Spinal cord (tissue), 9 donors: ENCODE measurements at regions not wholly inside any gene's neighbourhood (a gene's known extent, or its start where the extent isn't known, plus 50 kb on each side); places are given as distances from the start of the nearest gene placed in this dataset.
"Not testable (repeated sequence)": the region's sequence is repeated elsewhere in the genome, so short reads cannot be mapped to it uniquely, and the experiment has no call there.

Experiments used
- DNase-seq, 6 donors: peaks; one replicate each; pipeline versions ENCODE4 v3.0.0 to v3.0.0-alpha.2; 2013 to 2015; ENCODE audit warnings: low spot score in 6 of 6, low read depth in 4 of 6
- H3K27ac ChIP-seq: one replicate; pipeline ENCODE4 v1.5.1; 2013; ENCODE audit warnings: low read depth, low read length, control low read depth
- H3K27me3 ChIP-seq: one replicate; pipeline ENCODE4 v1.6.1; 2013; ENCODE audit warnings: low read length; ENCODE audit not compliant: control insufficient read depth, insufficient read depth
- H3K36me3 ChIP-seq: one replicate; pipeline ENCODE4 v1.6.1; 2013; ENCODE audit warnings: low read length; ENCODE audit not compliant: control insufficient read depth, insufficient read depth
- H3K4me1 ChIP-seq: one replicate; pipeline ENCODE4 v1.6.1; 2013; ENCODE audit warnings: low read length; ENCODE audit not compliant: control insufficient read depth, insufficient read depth
- H3K4me3 ChIP-seq: one replicate; pipeline ENCODE4 v1.5.1; 2013; ENCODE audit warnings: low read depth, low read length, control low read depth
- H3K9me3 ChIP-seq: one replicate; pipeline ENCODE4 v1.6.1; 2013; ENCODE audit warnings: low read length; ENCODE audit not compliant: control insufficient read depth, insufficient read depth
- WGBS: methylation state at CpG from one replicate; pipeline ENCODE4 v1.1.5; 2013; ENCODE audit warnings: missing lambda C conversion rate; ENCODE audit not compliant: insufficient coverage; 5-methylcytosine and 5-hydroxymethylcytosine counted together
- donor health status: healthy.

- no peak overlapping the region for H3K27ac ChIP-seq
- no peaks in the 10 kb centered on the region for H3K4me1 ChIP-seq
- no peak overlapping the region for H3K4me3 ChIP-seq
- peaks cover 16% of the 10 kb centered on the region for H3K9me3 ChIP-seq
- no peaks in the 10 kb centered on the region for H3K36me3 ChIP-seq
- H3K27me3 ChIP-seq: no peaks in the 10 kb centered on the region
- no peak for DNase-seq
- WGBS: no CpG with 5 or more reads among the region's 2 CpGs
These were observed 325.2 kb upstream of the POU5F2 start for GRCh38 chr5:94066437-94067207.

DNA sequence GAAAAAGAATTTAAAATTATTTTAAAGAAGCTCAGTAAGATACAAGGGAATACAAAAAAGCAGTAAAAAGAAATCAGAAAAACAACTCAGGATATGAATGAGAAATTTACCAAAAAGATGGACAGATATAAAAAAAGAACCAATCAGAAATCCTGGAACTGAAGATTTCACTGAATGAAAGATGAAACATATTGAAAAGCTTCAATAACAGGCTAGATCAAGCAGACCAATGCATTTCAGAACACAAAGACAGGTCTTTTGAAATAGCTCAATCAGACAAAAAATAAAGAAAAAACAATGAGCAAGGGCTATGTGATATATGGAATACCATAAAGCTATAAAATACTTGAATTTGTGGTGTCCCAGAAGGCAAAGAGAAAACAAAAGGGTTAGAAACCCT, 322.6 kb upstream of the POU5F2 start:
- peaks cover 14% of the 10 kb centered on the region for H3K9me3 ChIP-seq
- no peak overlapping the region for H3K27ac ChIP-seq
- H3K36me3 ChIP-seq: no peaks in the 10 kb centered on the region
- H3K4me1 ChIP-seq: no peaks in the 10 kb centered on the region
- H3K4me3 ChIP-seq: no peak overlapping the region
- no peaks in the 10 kb centered on the region for H3K27me3 ChIP-seq
- DNase-seq: no peak

DNA sequence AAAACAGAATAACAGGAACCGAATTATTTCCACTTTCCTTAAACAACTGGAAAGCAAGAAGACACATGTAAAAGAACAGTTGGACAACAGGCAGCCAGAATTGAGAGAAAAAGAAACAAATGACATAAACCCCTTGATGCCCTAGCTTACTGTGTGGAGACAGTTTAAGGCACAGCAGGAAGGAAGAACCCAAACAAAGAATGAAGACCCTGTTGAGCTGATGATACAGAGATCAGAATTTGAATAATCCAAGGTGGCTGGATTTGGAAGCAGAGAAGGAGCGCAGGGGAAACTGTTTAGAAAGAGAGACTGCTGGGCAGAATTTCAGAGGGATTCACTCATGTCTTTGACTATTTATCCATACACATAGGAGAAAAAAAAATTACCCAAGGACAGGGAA, 316.3 kb upstream of the POU5F2 start:
- no peaks in the 10 kb centered on the region for H3K36me3 ChIP-seq
- H3K27ac ChIP-seq: no peak overlapping the region
- H3K9me3 ChIP-seq: no peaks in the 10 kb centered on the region
- H3K4me1 ChIP-seq: no peaks in the 10 kb centered on the region
- DNase-seq: peak in 2 of 6 donors; percentile 9 to 17
- H3K4me3 ChIP-seq: no peak overlapping the region
- H3K27me3 ChIP-seq: no peaks in the 10 kb centered on the region
- no CpG with 5 or more reads among the region's 2 CpGs for WGBS

- no CpG with 5 or more reads among the region's 1 CpG for WGBS
- Histone ChIP-seq H3K4me3 (no peak overlapping the region), H3K27me3 (no peaks in the 10 kb centered on the region), H3K9me3 (no peaks in the 10 kb centered on the region), H3K27ac (no peak overlapping the region), H3K4me1 (no peaks in the 10 kb centered on the region), H3K36me3 (no peaks in the 10 kb centered on the region)
- no peak for DNase-seq
These were observed 315.8 kb upstream of the POU5F2 start for GRCh38 chr5:94057217-94057616.

GRCh38 chr5:94049307-94049922, 308.0 kb upstream of the POU5F2 start:
- not testable (repeated sequence) for H3K27me3 ChIP-seq, H3K4me1 ChIP-seq, H3K4me3 ChIP-seq, H3K36me3 ChIP-seq, DNase-seq, H3K9me3 ChIP-seq, H3K27ac ChIP-seq
- 100% methylated on average over 2 of the region's 10 CpGs for WGBS

DNA sequence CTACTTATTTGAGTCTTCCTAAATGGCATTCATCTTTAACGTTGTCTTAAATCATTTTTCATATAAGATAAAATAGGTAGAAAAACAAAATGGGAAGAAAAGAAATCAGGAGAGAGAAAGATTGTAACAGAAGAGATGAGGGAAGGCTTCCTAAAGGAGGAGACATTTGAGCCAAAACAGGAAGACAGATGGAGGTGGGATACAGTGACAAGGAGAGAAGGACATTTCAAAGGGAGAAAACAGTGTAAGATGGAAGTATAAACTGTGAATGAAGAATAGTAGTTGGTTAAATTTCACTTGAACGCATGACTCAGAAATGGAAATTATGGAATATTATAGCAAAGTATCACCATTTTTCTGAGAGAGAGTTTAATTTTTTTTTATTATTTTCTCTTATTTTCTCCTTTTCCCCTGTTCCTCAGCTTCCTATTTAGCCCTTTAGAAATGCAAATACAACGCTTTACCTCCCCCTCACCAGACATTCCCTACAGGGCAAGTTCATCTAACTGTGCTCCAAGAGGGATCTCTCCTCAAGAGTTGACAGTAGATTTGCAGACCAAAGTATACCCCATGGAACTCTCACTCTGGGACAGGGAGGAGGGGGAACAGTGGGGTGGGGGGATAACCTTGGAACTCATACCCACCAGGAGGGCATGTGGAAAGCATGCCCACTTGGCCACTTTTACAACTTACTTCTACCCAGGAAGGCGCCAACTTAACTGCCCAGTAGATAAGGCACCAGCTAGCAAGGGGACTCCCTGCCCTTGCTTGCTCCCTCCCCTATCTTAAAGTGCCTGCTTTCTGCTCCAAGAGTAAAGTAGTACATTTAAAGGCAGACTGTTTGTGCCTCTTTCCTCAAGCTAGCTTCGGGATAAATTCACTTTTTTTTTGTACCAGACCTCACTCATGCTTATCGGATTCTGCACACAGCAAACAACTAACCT, 304.7 kb upstream of the POU5F2 start:
- Histone ChIP-seq H3K9me3 (no peaks in the 10 kb centered on the region), H3K4me1 (no peaks in the 10 kb centered on the region), H3K27ac (no peak overlapping the region), H3K36me3 (no peaks in the 10 kb centered on the region), H3K4me3 (no peak overlapping the region), H3K27me3 (no peaks in the 10 kb centered on the region)
- no peak for DNase-seq
- WGBS: 81% methylated on average over 2 of the region's 6 CpGs

DNA sequence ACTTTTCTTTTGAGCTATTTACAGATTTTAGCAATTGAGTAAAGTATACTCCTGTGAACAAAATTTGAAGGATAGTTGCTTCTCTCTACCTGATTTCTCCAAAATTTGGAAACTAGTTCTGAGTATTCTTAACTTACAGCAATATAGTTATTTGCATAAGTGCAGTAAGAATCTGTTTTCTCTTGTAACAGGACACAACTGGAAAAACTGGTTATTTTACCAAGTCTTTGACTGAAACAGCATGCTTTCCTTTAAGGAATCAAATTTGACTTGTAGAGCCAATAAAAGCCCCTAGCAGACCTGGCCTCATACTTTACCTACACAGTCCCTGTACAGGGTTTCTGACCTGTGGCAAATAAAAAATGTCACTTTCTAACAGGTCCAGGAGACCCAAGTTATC, 301.9 kb upstream of the POU5F2 start:
- H3K9me3 ChIP-seq: no peaks in the 10 kb centered on the region
- H3K27ac ChIP-seq: no peak overlapping the region
- H3K36me3 ChIP-seq: peaks cover 4% of the 10 kb centered on the region
- H3K4me1 ChIP-seq: no peaks in the 10 kb centered on the region
- H3K4me3 ChIP-seq: no peak overlapping the region
- no peak for DNase-seq
- no peaks in the 10 kb centered on the region for H3K27me3 ChIP-seq

- Histone ChIP-seq H3K27me3 (no peaks in the 10 kb centered on the region), H3K36me3 (peaks cover 4% of the 10 kb centered on the region), H3K27ac (no peak overlapping the region), H3K9me3 (no peaks in the 10 kb centered on the region), H3K4me3 (no peak overlapping the region), H3K4me1 (no peaks in the 10 kb centered on the region)
- no peak for DNase-seq
- WGBS: 95% methylated on average over 5 of the region's 7 CpGs
These were observed 299.3 kb upstream of the POU5F2 start for GRCh38 chr5:94040591-94041148.

- no peak for DNase-seq
- H3K27me3 ChIP-seq: no peaks in the 10 kb centered on the region
- H3K27ac ChIP-seq: no peak overlapping the region
- H3K4me1 ChIP-seq: no peaks in the 10 kb centered on the region
- no peaks in the 10 kb centered on the region for H3K9me3 ChIP-seq
- no peak overlapping the region for H3K4me3 ChIP-seq
- peaks cover 4% of the 10 kb centered on the region for H3K36me3 ChIP-seq
These were observed 297.7 kb upstream of the POU5F2 start for GRCh38 chr5:94039101-94039500.
